GM18867 (cell line): ENCODE measurements at regions not wholly inside any gene's neighbourhood (a gene's known extent, or its start where the extent isn't known, plus 50 kb on each side); places are given as distances from the start of the nearest gene placed in this dataset.
"Not testable (repeated sequence)": the region's sequence is repeated elsewhere in the genome, so short reads cannot be mapped to it uniquely, and the experiment has no call there.

Experiments used
- ATAC-seq: cut with Tn5 transposase; IDR thresholded peaks from one replicate; pipeline ENCODE4 v1.9.1; 2021; ENCODE audit warnings: mild to moderate bottlenecking, moderate library complexity; ENCODE audit not compliant: unreplicated experiment

- no peak for ATAC-seq
Measured at GRCh38 chr1:30572192-30572591, 151.2 kb downstream of the MATN1 start.

- no peak for ATAC-seq
Measured at GRCh38 chr1:30571380-30571779, 152.0 kb downstream of the MATN1 start.

DNA sequence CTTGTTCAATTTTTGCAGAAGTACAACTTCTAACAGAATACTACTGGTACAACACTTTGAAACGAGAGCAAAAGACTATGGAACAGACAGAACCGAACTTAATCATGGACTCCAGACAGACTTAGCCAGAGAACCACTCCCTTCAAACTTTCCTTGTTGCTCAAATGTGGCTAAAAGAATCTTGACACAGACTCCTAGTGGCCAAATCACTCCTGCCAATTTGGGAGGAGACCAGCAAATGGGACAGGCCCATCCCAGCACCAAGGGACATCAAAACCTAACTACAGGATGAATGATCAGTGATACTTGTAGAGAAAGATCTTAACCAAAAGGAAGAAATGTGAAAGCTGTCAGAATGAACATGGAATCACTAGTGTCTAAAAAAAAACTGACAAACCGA, 154.0 kb downstream of the MATN1 start:
- ATAC-seq: no peak

GRCh38 chr1:30562559-30562958, 160.8 kb downstream of the MATN1 start:
- no peak for ATAC-seq

- no peak for ATAC-seq
Measured at GRCh38 chr1:30551603-30552002, 171.8 kb downstream of the MATN1 start.

- ATAC-seq: no peak
Measured at GRCh38 chr1:30550365-30551220, 172.8 kb downstream of the MATN1 start.

GRCh38 chr1:30549872-30550271, 173.5 kb downstream of the MATN1 start:
- not testable (repeated sequence) for ATAC-seq

DNA sequence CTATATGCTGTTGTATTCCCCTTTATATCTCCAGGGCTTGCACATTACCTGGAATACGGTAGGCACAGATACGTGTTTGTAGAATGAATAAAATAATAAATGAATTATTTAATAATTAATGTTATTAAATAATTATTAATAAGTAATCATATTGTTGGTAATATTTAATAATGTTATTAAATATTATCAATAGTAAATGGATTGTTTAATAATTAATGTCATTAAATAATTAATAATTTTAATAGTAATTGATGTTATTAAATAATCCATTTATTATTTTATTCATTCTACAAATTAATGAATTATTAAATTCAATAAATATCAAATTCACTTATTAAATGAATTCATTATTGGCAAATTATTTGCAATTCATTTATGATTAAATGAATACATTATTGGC, 175.1 kb downstream of the MATN1 start:
- ATAC-seq: no peak

- ATAC-seq: not testable (repeated sequence)
Measured at GRCh38 chr1:30547326-30547725, 176.1 kb downstream of the MATN1 start.

DNA sequence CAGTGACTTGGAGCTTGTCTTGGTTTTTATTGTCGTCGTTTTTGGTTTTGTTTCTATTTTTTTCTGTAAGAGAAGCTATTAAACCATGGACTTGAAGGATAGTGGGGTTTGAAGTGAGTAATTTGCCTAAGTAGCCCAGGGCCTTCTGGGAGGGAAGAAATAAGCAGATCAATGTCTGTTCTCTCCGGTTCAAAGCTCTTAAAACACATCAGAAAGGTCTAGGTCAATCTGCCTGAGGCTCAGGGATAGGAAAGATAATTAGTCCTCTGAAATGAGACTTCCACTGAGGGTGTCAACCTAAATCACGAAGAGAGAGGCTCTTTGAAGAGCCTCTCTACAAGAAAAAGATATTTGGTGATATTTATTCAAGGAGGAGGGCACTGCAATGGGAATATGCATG, 178.0 kb downstream of the MATN1 start:
- no peak for ATAC-seq

GRCh38 chr1:30541721-30542485, 181.5 kb downstream of the MATN1 start:
- no peak for ATAC-seq

- no peak for ATAC-seq
Measured at GRCh38 chr1:30540611-30541192, 182.7 kb downstream of the MATN1 start.

DNA sequence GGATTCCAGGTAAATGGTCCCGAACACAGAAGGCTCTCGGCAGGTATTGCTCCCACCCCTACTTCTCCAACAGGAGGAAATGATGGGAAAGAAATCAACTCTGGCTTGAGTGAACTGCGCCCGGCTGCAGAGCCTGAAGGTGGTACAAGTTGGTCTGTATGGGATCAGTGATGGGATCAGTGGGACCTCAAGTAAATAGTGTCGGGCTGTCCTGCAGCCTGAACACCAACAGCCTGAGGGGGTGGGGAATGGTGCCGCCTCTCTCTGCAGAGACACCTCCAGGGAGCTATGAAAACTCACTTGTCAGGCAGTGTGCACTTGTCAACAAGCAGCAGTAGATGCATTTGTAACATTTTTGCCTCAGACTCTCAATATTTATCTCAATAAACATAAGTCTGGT, 183.5 kb downstream of the MATN1 start:
- ATAC-seq: no peak

- ATAC-seq: no peak
Measured at GRCh38 chr1:30538993-30539867, 184.2 kb downstream of the MATN1 start.

GRCh38 chr1:30538226-30538992, 185.0 kb downstream of the MATN1 start:
- no peak for ATAC-seq

GRCh38 chr1:30537279-30537678, 186.1 kb downstream of the MATN1 start:
- no peak for ATAC-seq

GRCh38 chr1:30536530-30536929, 186.9 kb downstream of the MATN1 start:
- no peak for ATAC-seq

- no peak for ATAC-seq
Measured at GRCh38 chr1:30535595-30536325, 187.6 kb downstream of the MATN1 start.

DNA sequence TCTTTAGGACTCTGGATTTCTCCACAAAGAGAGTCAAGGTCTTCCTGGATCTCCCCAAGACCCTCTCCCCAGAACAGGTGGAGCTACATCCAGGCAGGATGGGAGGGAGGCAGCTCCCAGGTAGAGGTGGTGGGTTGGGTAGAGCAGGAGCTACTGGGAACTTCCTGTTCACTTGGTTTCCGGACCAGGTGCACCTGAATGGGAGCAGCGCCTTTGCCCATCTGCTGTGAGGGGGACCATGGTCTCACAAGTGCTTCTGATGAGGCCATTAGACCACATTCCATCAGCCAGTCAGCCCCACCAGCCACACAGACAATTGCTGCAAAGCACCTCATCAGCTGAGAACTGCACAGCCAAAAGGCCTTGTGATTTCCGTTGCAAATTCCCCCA, 188.8 kb downstream of the MATN1 start:
- no peak for ATAC-seq
